Panc1 (cell line): ENCODE measurements at regions not wholly inside any gene's neighbourhood (a gene's known extent, or its start where the extent isn't known, plus 50 kb on each side); places are given as distances from the start of the nearest gene placed in this dataset.

Source experiments
- POLR2AphosphoS5 ChIP-seq: IDR thresholded peaks from 2 replicates; pipeline ENCODE4 v1.6.1; 2012; ENCODE audit warnings: mild to moderate bottlenecking, low read depth, low read length, moderate library complexity
- TF ChIP-seq, protein P1 (sequence below): fragments of 450-650 bp; IDR thresholded peaks from 2 replicates; pipeline ENCODE4 v1.5.1; 2017; ENCODE audit warnings: mild to moderate bottlenecking

DNA sequence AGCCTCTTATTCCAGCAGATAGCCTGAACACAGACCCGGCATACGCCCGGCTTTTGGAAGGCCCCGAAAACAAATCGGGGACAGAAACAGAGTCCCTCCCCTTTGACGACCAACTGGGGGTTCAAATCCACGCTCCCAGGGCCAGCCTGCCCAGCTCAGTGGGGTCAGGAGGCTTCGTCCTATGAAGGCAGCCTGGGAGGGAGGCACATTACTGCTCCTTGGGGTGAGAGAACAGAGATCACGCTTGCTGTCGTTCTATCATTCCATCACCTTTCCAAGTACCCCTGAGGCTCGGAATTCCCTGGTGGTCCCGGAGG lies 208.8 kb upstream of the SALL3 start:
- TF ChIP-seq, protein P1, sequence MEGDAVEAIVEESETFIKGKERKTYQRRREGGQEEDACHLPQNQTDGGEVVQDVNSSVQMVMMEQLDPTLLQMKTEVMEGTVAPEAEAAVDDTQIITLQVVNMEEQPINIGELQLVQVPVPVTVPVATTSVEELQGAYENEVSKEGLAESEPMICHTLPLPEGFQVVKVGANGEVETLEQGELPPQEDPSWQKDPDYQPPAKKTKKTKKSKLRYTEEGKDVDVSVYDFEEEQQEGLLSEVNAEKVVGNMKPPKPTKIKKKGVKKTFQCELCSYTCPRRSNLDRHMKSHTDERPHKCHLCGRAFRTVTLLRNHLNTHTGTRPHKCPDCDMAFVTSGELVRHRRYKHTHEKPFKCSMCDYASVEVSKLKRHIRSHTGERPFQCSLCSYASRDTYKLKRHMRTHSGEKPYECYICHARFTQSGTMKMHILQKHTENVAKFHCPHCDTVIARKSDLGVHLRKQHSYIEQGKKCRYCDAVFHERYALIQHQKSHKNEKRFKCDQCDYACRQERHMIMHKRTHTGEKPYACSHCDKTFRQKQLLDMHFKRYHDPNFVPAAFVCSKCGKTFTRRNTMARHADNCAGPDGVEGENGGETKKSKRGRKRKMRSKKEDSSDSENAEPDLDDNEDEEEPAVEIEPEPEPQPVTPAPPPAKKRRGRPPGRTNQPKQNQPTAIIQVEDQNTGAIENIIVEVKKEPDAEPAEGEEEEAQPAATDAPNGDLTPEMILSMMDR: no peak
- TF ChIP-seq POLR2AphosphoS5: no peak
